GM10248 (cell line): ENCODE measurements at regions not wholly inside any gene's neighbourhood (a gene's known extent, or its start where the extent isn't known, plus 50 kb on each side); places are given as distances from the start of the nearest gene placed in this dataset.

ENCODE experiments used
- CTCF ChIA-PET: fragments of 300-600 bp; sonication (Branson Sonifier 250); formaldehyde crosslinking; extraction: SDS; loops from one replicate; lab custom pipeline; 2021; ENCODE audit warnings: antibody characterized with exemption; lab: Yijun Ruan, JAX
- POLR2A ChIA-PET: fragments of 350-650 bp; sonication (Branson Sonifier 250); formaldehyde crosslinking; extraction: SDS; loops from one replicate; lab custom pipeline; 2020; ENCODE audit warnings: antibody characterized with exemption; lab: Yijun Ruan, JAX
- DNase-seq: peaks from one replicate; pipeline ENCODE4 v3.0.0; 2012; ENCODE audit errors: extremely low spot score
- TF ChIP-seq, protein P1 (sequence below): IDR thresholded peaks from 2 replicates; pipeline ENCODE4 v1.5.1; 2012; ENCODE audit warnings: mild to moderate bottlenecking, low read depth; ENCODE audit errors: extremely low read depth, missing control alignments, control extremely low read depth

DNA sequence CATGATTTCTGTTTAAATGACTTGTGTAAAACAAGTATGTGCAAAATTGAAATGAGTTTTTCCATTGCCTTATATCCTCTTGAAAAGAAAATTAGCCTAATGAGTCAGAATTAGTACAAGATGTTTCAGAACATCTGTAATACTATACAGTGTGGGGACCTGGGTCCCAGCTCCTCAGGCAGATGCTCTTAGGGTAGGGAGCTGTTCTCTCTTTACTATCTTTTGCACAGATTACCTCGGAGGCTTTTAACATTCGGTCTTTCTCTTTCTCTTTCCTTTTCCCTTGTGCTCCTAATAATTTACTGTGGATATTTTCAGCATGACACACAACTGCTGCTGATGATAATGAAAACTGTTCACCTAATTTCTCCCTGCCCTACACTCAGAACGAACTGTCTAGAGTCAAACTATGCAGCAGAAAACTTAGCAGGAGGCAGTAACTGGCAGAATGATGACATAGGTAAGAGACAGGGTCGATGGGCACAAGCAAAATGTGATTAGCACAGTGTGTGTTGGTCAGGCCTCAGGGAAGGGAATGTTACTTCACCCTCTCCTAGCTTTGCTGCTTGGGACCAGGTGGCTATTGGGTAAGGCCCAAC lies 455.3 kb downstream of the PDHA2 start:
- POLR2A ChIA-PET = no interaction called here
- no peak for DNase-seq
- TF ChIP-seq, protein P1, sequence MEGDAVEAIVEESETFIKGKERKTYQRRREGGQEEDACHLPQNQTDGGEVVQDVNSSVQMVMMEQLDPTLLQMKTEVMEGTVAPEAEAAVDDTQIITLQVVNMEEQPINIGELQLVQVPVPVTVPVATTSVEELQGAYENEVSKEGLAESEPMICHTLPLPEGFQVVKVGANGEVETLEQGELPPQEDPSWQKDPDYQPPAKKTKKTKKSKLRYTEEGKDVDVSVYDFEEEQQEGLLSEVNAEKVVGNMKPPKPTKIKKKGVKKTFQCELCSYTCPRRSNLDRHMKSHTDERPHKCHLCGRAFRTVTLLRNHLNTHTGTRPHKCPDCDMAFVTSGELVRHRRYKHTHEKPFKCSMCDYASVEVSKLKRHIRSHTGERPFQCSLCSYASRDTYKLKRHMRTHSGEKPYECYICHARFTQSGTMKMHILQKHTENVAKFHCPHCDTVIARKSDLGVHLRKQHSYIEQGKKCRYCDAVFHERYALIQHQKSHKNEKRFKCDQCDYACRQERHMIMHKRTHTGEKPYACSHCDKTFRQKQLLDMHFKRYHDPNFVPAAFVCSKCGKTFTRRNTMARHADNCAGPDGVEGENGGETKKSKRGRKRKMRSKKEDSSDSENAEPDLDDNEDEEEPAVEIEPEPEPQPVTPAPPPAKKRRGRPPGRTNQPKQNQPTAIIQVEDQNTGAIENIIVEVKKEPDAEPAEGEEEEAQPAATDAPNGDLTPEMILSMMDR = no peak
- CTCF ChIA-PET = no interaction called here

DNA sequence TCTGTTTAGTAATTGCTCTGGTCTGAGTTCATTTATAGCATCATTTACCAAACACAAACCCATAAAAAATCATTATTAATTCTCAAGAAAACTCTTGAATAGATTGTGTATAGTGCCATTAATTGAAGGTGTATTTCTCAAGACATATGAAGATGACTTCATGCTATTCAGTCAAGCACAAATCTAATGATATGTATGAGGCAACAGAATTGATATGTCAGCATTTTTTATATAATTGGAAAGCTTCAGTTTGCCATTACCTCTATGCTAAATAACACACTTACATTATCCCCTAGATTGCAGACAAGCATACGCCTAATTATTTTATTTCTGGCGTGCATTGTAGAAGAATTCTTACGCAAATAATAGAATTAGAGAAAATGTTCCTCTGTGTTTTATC lies 461.8 kb downstream of the PDHA2 start:
- no peak for DNase-seq
- CTCF ChIA-PET = no interaction called here
- TF ChIP-seq, protein P1 = no peak
- POLR2A ChIA-PET = no interaction called here

DNA sequence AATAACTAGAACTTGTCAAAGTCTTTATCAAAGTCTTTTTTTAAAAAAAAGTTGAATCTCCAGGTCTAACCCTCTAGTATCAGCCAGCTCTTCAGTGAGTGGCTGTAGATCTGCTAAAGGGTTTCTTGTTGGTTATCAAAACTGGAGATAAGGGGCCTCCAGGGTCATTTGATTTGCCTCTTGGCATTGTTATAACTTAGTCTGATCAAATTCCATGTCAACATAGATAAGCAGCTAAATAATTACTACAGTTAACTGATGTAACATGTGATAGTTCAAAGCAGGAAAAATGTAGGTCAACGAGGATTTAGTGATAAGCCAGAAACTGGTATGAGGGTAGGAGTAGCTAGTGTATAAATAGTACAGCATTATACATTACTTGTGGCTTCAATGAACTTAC lies 465.1 kb downstream of the PDHA2 start:
- DNase-seq = no peak
- ChIA-PET POLR2A (no interaction called here), CTCF (interaction anchor here (0.7 kb wide), 1 partner anchor 14 kb away, joined by 3 read pairs; no protein-coding TSS in a partner anchor)
- TF ChIP-seq, protein P1 = no peak

DNA sequence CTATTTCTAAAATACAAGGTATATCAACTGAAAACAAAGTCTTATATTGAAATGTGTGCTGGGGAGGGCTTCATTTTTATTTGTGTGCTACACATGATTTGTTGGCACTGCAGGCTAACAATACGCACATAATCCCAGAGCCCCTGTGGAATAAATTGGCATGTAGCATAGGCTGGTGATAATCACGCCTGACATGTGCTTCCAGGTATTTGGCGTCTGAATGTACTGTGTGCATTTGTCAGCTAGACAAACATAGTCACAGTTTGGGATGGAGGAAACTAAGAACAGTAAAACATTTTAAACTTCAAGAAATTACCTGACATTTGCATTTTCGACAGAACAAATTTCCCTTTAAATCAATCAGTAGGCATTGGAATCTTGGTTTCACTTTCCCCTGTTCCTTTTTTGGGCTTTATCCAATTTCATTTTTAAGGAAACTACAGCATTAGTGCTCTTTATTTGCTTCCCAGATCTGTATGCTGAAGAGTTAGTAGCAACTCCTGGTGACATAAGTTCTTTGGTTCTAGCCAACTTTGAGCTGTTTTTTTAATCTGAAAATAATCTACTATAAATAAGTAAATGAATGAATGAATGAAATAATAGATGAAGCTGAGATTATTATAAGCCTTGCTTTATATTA lies 472.3 kb downstream of the PDHA2 start:
- ChIA-PET POLR2A (no interaction called here), CTCF (no interaction called here)
- TF ChIP-seq, protein P1 = no peak
- no peak for DNase-seq

DNA sequence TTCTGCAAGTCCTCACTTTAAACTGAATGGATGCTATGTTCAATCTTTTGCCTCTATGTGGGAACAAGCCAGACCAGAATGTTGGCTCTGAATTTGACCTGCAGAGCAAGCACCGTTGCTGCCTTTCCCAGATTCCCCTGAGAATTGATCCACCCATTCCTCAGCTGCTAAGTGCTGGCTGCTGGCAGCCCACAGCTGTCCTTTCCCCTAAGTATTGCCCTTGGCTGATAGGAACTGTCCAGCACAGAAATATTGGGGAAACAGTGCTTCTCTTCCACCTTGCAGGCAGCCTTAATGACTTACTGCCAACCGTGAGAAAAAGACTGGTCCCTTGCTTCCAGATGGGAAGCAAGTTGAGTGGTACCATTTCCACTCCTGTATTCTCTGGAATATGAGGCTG lies 475.9 kb downstream of the PDHA2 start:
- POLR2A ChIA-PET = no interaction called here
- CTCF ChIA-PET = no interaction called here
- TF ChIP-seq, protein P1 = no peak
- no peak for DNase-seq

DNA sequence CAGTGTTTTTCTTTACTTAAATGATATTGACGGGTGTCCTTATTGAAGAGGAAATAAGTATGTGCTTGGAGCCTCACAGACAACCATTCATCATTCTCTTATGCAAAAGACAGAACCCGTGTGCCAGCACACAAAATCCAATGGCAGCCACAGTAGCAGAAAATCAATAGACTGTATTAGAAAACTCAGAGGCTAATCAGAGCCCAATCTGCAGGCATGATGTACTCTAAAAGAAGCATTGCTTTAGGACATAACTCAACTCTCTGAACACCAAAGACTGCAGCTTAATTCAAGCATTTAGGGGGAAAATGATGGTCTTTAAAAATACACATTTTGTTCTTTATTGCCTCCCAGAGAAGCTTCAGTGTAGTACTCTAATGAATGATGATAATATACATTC lies 476.9 kb downstream of the PDHA2 start:
- ChIA-PET POLR2A (no interaction called here), CTCF (no interaction called here)
- no peak for DNase-seq
- TF ChIP-seq, protein P1 = no peak
